ENCODE measurements at regions not wholly inside any gene's neighbourhood (a gene's known extent, or its start where the extent isn't known, plus 50 kb on each side); places are given as distances from the start of the nearest gene placed in this dataset.

DNA sequence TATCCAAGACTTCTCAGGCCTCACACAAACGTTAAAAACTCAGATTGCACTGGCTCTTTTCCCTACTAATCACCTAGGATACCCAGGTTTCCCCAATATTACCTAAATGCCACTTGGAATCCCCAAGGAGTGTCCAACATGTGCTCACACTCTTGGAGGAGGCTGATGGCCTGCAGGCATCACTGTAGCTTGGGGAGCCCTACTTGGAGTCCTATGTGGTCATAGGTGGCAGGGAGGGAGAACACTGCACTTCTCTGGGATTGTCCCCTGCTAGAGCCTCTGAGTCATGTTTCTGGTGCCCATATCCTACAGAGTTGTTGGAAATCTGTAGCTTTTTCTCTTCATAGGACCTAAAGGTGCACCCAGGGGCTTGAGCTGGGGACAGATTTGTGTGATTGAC lies 433.7 kb downstream of the ARHGEF28 start:
- Mint-ChIP-seq H3K27ac (no peak overlapping the region), H3K4me3 (no peak overlapping the region), H3K9me3 (ENCODE audit: low read depth) (no peaks in the 10 kb centered on the region), H3K27me3 (peaks cover 5% of the 10 kb centered on the region), H3K36me3 (no peaks in the 10 kb centered on the region), H3K4me1 (no peaks in the 10 kb centered on the region)
- ATAC-seq (no peak), DNase-seq (no peak)
- CTCF ChIA-PET, result no interaction called here

DNA sequence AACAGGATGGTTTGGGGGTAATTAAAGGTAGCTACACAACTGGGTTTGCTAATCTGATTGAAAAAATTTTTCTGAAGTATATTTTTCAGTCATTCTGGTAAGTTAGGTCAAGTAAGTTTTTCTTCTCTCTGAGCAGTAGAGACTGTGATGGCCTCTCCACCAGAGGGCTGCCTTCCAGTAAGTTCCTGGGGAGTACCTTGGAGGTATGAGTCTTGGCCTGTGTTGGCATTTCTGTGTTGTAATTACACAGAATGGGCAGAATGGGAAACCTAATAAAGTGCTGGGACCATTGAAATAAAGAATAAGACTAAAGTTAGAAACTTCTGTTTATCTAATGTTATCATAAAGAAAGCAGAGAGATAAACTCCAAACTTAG lies 430.8 kb downstream of the ARHGEF28 start:
- ATAC-seq, result no peak

DNA sequence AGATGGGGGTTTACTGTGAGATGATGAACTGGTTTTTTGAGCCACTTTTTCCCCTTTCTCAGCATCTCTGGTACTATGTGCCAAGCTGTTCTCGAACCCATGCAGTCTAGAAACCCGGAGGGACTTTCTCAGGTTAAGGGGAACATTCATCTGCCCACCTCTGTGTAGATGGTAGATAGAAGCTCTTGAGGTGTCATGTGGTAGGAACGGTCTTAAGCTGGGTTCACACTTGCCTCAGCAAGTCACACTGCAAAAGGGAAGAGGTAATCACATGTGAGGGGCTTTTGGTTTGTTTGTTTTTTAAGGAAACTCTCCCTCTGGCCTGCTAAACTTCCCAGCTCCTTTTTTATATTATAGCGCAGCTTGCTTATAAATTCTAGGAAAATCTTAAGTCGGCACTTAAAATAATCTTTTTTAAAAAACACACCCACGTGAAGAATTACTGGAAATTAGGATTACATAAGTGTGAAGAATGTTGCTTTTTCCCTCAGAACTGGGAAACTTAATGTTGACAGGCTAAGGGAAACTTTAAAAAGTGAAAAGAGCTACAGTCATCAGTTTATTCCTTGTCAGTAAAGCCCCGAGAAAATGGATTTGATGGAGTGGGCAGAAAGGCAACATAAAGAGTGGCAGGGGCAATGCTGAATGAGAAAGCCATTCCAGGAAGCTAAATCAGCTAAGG lies 430.3 kb downstream of the ARHGEF28 start:
- Mint-ChIP-seq H3K4me1 (no peaks in the 10 kb centered on the region), H3K36me3 (no peaks in the 10 kb centered on the region), H3K27me3 (peaks cover 18% of the 10 kb centered on the region), H3K4me3 (no peak overlapping the region), H3K9me3 (ENCODE audit: low read depth) (no peaks in the 10 kb centered on the region), H3K27ac (no peak overlapping the region)
- no peak for DNase-seq
- no peak for ATAC-seq
- CTCF ChIA-PET, result interaction anchor here (0.5 kb wide), 1 partner anchor 535 kb away, joined by 3 read pairs; no protein-coding TSS in a partner anchor

More for the DNA sequence above, 430.8 kb downstream of the ARHGEF28 start:
- no peak for DNase-seq
- Mint-ChIP-seq H3K9me3 (ENCODE audit: low read depth) (no peaks in the 10 kb centered on the region), H3K36me3 (no peaks in the 10 kb centered on the region), H3K27me3 (peaks cover 18% of the 10 kb centered on the region), H3K27ac (no peak overlapping the region), H3K4me1 (no peaks in the 10 kb centered on the region), H3K4me3 (no peak overlapping the region)
- CTCF ChIA-PET, result interaction anchor here (0.5 kb wide), 1 partner anchor 535 kb away, joined by 3 read pairs; no protein-coding TSS in a partner anchor

DNA sequence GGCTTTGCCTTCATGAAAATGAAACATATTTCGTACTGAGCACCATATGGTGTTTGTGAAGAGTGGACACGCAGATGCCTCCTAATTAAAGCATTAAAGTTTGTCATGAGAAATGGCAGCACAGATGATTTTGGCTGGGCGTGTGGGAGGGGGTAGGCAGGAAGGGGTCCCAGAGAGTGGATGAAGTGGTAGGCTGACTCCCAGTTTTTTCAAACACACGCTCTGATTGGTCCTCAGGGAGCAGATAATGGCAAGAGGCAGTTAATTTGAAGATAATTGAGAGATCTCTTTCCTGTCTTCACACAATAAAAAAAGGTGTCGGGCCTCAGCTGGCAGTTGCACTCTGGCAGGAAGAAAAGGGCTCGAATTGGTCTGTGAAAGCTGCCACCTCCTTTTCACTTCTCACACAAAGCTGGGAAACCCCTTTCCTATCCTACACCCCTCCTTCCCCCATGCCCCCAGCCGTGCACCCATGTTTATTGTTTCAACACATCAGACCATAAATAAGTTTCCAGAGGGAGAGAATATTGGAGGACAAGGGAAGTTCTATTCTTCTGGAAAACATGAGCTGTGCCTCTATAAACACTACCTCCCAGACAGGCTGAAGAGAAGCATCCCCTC lies 429.6 kb downstream of the ARHGEF28 start:
- CTCF ChIA-PET, result no interaction called here

DNA sequence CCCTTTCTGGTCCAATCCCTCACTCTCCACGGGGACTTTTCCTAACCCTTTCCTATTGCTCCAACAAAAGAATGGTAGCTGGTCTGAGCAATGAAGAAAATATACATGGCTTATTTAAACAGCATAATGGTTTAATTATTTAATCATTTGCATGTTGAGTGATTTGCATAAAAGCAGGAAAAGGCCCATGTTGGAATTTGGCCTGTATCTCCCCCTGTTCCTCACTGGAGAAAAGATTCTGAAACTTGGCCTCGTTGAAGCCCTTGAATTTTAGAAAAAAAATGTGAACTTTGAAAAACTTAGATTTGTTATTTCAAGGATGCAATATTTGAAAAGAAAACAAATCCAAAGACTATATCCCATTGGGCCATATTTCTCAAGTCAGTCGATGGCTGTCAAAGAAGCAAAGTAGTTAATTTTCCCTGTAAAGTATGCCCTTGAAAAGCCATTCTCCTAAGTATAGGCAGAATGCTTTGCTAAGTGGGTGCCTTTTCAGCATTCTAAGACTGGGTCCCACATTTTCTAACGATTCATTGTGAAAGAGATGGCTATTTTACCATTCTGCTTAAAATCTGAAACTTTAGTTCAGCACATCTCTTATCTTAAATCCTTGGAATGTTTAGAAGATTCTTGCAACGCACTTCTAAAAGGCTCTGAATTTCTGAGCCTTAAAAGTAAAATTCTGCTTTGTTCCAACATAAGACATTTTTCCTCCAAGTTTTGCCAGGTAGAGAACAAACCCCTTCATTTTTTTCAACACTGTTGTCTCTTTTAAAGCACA lies 428.8 kb downstream of the ARHGEF28 start:
- CTCF ChIA-PET, result no interaction called here
- no peak for ATAC-seq

More for the DNA sequence above, 429.6 kb downstream of the ARHGEF28 start:
- Mint-ChIP-seq H3K27me3 (peaks cover 18% of the 10 kb centered on the region), H3K9me3 (ENCODE audit: low read depth) (no peaks in the 10 kb centered on the region), H3K27ac (no peak overlapping the region), H3K4me3 (no peak overlapping the region), H3K4me1 (no peaks in the 10 kb centered on the region), H3K36me3 (no peaks in the 10 kb centered on the region)
- ATAC-seq, result no peak
- no peak for DNase-seq

DNA sequence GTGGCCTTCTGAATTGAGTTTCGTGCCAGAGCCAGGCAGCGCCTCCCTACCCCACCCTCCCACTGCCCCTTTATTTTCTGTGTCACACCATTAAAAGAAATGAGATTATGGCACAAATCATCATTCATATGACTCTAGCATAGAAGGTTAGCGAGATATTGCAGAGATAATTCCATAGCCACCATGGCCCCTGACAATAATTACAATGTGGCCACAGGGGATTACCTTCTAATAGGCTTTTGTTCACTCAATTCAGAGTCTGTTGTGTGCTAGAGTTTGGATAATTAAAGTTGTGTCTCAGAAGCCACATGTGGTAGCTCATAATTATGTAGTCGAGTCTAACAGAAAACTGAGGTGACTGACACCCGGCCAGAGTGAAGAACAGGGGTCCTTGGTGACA lies 428.1 kb downstream of the ARHGEF28 start:
- CTCF ChIA-PET, result no interaction called here
- Mint-ChIP-seq H3K4me1 (no peaks in the 10 kb centered on the region), H3K36me3 (no peaks in the 10 kb centered on the region), H3K4me3 (no peak overlapping the region), H3K27ac (no peak overlapping the region), H3K9me3 (ENCODE audit: low read depth) (no peaks in the 10 kb centered on the region), H3K27me3 (peaks cover 23% of the 10 kb centered on the region)
- no peak for ATAC-seq
- DNase-seq, result no peak

More for the DNA sequence above, 428.8 kb downstream of the ARHGEF28 start:
- Mint-ChIP-seq H3K4me3 (no peak overlapping the region), H3K9me3 (ENCODE audit: low read depth) (no peaks in the 10 kb centered on the region), H3K27ac (no peak overlapping the region), H3K4me1 (no peaks in the 10 kb centered on the region), H3K27me3 (peaks cover 20% of the 10 kb centered on the region), H3K36me3 (no peaks in the 10 kb centered on the region)
- DNase-seq, result no peak

DNA sequence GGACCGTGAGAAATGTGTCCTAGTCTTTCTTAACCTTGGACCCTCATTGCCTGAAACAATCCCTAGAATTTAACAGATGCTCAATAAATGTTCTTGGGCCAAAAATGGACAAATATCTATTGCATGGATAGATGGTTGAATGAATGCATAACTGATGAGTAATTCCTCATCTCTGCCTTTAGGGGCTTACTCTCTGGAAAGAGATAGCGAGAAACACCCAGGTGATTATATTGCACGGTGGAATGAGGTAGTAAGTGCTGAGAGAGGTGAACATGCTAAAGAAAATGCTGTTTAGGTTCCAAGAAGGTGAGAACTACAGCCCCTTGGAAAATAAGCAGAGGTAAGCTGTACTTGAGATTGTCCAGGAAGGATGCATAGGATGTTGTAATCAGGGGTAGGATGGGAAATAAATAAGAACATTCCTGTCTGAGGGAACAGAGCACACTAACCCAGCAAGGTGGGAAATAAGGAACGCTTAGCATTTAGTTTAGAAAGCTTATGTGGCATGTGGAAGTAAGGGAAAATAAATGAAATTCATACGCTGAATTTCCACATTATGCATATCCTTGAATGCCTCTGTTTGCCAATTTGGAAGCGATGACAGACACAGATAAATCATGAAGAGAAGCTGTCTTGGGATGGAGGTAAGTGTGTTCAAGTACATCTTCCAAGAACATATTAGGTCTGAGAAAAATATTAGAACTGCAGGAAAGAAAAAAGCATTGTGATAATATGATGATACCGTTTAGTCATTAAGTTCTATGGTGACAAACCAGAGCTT lies 426.6 kb downstream of the ARHGEF28 start:
- no peak overlapping the region for H3K4me3 Mint-ChIP-seq
- ATAC-seq (no peak), DNase-seq (no peak)
- peaks cover 28% of the 10 kb centered on the region for H3K27me3 Mint-ChIP-seq
- no peaks in the 10 kb centered on the region for H3K9me3 Mint-ChIP-seq (ENCODE audit: low read depth)
- H3K27ac Mint-ChIP-seq, result no peak overlapping the region
- CTCF ChIA-PET, result interaction anchor here (1.3 kb wide), 1 partner anchor 17 kb away, joined by 3 read pairs; no protein-coding TSS in a partner anchor
- no peaks in the 10 kb centered on the region for H3K4me1 Mint-ChIP-seq
- no peaks in the 10 kb centered on the region for H3K36me3 Mint-ChIP-seq

DNA sequence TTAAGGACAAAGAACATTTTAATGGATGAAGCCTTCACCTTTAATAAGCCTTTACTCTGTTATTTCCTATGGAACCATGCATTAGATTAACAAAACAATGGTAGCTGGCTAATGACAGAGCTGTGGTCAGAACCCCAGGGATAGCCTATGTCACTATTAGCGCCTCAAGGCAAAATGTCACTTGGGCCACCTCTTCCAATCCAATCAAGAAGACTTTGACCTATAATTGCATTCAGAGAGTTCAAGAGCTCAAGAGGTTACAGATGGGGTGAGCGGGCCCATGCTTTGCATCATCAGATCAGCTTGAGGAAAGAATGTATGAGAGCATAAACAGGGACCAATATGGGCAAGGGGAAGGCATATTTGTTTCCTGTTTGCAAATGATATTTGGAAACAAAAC lies 425.1 kb downstream of the ARHGEF28 start:
- Mint-ChIP-seq H3K4me1 (no peaks in the 10 kb centered on the region), H3K4me3 (no peak overlapping the region), H3K27ac (no peak overlapping the region), H3K9me3 (ENCODE audit: low read depth) (no peaks in the 10 kb centered on the region), H3K36me3 (no peaks in the 10 kb centered on the region), H3K27me3 (peaks cover 33% of the 10 kb centered on the region)
- ATAC-seq (no peak), DNase-seq (no peak)
- CTCF ChIA-PET, result interaction anchor here (1.3 kb wide), 1 partner anchor 16 kb away, joined by 3 read pairs; no protein-coding TSS in a partner anchor

DNA sequence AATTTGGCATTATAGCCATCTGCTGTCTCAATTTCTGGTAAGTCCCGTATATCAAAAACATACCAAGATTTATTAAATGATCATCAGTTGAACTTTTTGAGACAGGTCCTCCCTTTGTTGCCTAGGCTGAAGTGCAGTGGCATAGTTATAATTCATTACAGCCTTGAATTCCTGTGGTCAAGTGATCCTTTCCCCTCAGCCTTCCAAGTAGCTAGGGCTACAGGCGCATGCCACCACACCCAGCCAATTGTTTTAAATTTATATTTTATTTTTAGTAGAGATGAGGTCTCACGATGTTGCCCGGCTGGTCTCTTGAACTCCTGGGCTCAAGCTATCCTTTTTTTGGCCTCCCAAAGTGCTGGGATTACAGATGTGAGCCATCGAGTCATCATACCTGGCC lies 418.9 kb downstream of the ARHGEF28 start:
- Mint-ChIP-seq H3K9me3 (ENCODE audit: low read depth) (no peaks in the 10 kb centered on the region), H3K36me3 (no peaks in the 10 kb centered on the region), H3K4me3 (no peak overlapping the region), H3K27me3 (peaks cover 17% of the 10 kb centered on the region), H3K4me1 (no peaks in the 10 kb centered on the region), H3K27ac (no peak overlapping the region)
- DNase-seq (no peak), ATAC-seq (no peak)
- CTCF ChIA-PET, result no interaction called here

DNA sequence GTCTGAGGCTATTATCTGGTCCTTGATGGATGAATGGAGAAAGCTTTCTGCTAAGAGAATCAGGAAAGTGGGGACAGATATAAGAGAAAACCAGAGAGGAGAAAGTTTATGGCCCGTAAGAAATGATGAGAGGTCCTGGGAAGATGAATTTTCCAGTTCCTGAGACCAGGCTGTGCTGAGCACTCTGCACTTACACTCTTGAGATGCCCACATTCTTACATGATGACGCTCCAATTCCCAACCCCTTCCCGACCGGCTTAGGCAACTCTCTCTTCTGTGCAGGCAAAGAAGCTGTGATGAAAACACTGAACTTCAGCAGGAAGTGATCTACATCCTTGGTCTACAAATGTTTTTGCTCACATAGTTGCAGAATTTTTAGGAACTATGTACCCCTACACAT lies 417.0 kb downstream of the ARHGEF28 start:
- no peak for ATAC-seq
- Mint-ChIP-seq H3K27me3 (peaks cover 10% of the 10 kb centered on the region), H3K4me1 (no peaks in the 10 kb centered on the region), H3K36me3 (no peaks in the 10 kb centered on the region), H3K27ac (no peak overlapping the region), H3K9me3 (ENCODE audit: low read depth) (no peaks in the 10 kb centered on the region), H3K4me3 (no peak overlapping the region)
- CTCF ChIA-PET, result no interaction called here
- DNase-seq, result no peak

DNA sequence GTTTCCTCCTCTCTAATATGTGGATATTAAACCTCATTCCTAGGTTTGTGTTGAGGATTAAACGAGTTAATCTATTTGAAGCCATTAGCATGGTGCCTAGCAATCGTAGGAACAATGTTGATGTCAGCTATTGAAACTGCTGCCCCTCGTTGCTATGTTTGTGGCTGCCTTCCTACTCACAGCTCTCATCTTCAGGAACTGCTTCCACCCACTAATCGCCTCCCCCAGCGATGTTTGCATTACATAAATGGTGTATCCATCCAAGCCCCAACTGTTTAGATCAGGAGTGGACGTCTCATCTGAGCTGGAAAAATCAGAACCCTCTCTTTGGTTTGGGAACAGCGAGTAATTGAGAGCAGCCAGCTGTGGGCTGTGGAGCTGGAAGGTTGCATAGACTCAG lies 416.6 kb downstream of the ARHGEF28 start:
- no peaks in the 10 kb centered on the region for H3K4me1 Mint-ChIP-seq
- no peak for ATAC-seq
- H3K27me3 Mint-ChIP-seq, result peaks cover 7% of the 10 kb centered on the region
- DNase-seq, result no peak
- no peaks in the 10 kb centered on the region for H3K9me3 Mint-ChIP-seq (ENCODE audit: low read depth)
- H3K27ac Mint-ChIP-seq, result no peak overlapping the region
- CTCF ChIA-PET, result no interaction called here
- H3K36me3 Mint-ChIP-seq, result no peaks in the 10 kb centered on the region
- no peak overlapping the region for H3K4me3 Mint-ChIP-seq

DNA sequence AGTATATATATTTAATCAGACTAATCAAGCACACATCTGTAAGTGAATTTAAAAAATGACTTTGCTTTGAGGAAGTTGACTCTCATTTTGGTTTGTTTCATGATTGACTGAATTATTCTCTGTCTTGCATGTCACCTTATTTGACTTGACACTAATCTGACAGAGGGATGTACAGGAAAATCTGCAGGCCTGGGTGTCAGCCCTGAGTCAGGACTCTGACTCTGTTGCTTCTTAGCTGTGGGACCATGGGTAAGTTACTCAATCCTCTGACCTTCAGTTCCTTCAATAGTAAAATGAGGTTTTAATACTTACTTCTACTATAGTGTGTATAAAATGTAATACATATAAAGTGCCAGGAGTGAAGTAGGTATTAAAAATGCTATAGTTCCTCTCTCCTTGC lies 415.9 kb downstream of the ARHGEF28 start:
- CTCF ChIA-PET, result no interaction called here
- Mint-ChIP-seq H3K4me1 (no peaks in the 10 kb centered on the region), H3K36me3 (no peaks in the 10 kb centered on the region)

DNA sequence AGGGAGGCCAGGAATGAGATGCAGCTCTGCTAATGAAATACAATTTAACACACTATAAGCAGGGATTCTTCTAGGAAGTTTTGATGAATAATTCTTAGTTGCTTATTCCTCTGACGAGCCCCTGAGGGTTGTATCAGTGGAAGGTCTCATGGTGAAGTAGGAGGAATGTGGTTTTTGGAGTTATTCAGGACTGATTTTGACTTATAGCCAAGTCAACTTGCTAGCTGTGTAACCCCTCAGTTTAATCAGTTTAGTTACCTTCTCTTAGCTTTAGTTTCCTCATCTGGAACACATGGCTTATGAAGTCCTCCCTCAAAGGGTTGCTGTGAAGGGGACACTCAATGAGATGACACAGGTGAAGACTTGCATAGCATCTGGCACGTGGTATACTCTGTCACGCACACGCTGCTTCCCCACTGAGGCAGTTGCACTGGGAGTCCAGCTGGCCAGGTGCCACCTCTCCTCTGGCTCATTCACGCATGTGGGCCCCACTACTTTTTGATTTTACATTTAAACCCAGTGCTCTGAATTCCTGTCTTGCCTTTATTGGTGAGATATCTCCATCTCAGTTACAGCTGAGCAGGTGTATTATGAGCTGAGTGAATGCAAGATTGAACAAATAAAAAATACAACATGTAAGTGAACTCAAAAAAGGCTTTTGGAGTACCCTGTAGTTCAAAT lies 415.0 kb downstream of the ARHGEF28 start:
- H3K4me3 Mint-ChIP-seq, result no peak overlapping the region
- no peaks in the 10 kb centered on the region for H3K9me3 Mint-ChIP-seq (ENCODE audit: low read depth)
- no peaks in the 10 kb centered on the region for H3K36me3 Mint-ChIP-seq
- no peak overlapping the region for H3K27ac Mint-ChIP-seq
- ATAC-seq (no peak), DNase-seq (no peak)
- H3K27me3 Mint-ChIP-seq, result peaks cover 4% of the 10 kb centered on the region
- CTCF ChIA-PET, result no interaction called here
- H3K4me1 Mint-ChIP-seq, result no peaks in the 10 kb centered on the region

More for the DNA sequence above, 415.9 kb downstream of the ARHGEF28 start:
- Mint-ChIP-seq H3K27me3 (peaks cover 4% of the 10 kb centered on the region), H3K27ac (no peak overlapping the region), H3K9me3 (ENCODE audit: low read depth) (no peaks in the 10 kb centered on the region), H3K4me3 (no peak overlapping the region)
- DNase-seq (no peak), ATAC-seq (no peak)

Data from activated CD8-positive, alpha-beta memory T cell treated with anti-CD3 and anti-CD28 coated beads, Interleukin-2, amount 10 ng/mL, durations not matched to agents 7 days and 5 days (primary cell).